Esophagus muscularis mucosa (tissue), 4 donors: ENCODE measurements at regions not wholly inside any gene's neighbourhood (a gene's known extent, or its start where the extent isn't known, plus 50 kb on each side); places are given as distances from the start of the nearest gene placed in this dataset.

ENCODE experiments used
- DNase-seq: peaks from one replicate; pipeline ENCODE4 v3.0.0-alpha.2; 2017; ENCODE audit errors: extremely low spot score
- H3K27ac ChIP-seq, 4 donors: fragments of 200-600 bp; sonication (generic); replicated peaks in 1 of 4; 1 replicate in 3 of 4; 2 replicates in 1 of 4; pipeline ENCODE4 v1.5.1; 2016 to 2019; ENCODE audit warnings: mild to moderate bottlenecking in 1 of 4
- H3K27me3 ChIP-seq, 4 donors: fragments of 200-600 bp; sonication (generic); one replicate each; pipeline versions ENCODE4 v1.5.1 to v1.6.0; 2016 to 2019
- H3K36me3 ChIP-seq, 4 donors: fragments of 200-600 bp; sonication (generic); one replicate each; pipeline ENCODE4 v1.5.1; 2016 to 2019
- H3K4me1 ChIP-seq, 4 donors: fragments of 200-600 bp; sonication (generic); one replicate each; pipeline ENCODE4 v1.5.1; 2016 to 2019
- H3K4me3 ChIP-seq, 4 donors: fragments of 200-600 bp; sonication (generic); 1 replicate in 2 of 4; 2 replicates in 2 of 4; pipeline ENCODE4 v1.5.1; 2016 to 2019; ENCODE audit warnings: mild to moderate bottlenecking in 4 of 4, moderate library complexity in 1 of 4
- H3K9me3 ChIP-seq, 4 donors: fragments of 200-600 bp; sonication (generic); 1 replicate in 3 of 4; 2 replicates in 1 of 4; pipeline ENCODE4 v1.5.1; 2016 to 2019
- CTCF ChIP-seq, 3 experiments: fragments of 200-600 bp in 2 of 3; fragments of 450-650 bp in 1 of 3; sonication (generic) in 2 of 3; IDR thresholded peaks; one replicate each; pipeline ENCODE4 v1.5.1; 2017 to 2019; ENCODE audit warnings: antibody characterized with exemption in 3 of 3, mild to moderate bottlenecking in 2 of 3, moderate library complexity in 1 of 3
- EP300 ChIP-seq: sonication (generic); formaldehyde crosslinking; IDR thresholded peaks from one replicate; pipeline ENCODE4 v1.6.1; 2017; ENCODE audit warnings: antibody characterized with exemption
- POLR2A ChIP-seq: fragments of 450-650 bp; IDR thresholded peaks from one replicate; pipeline ENCODE4 v1.6.1; 2017; ENCODE audit warnings: antibody characterized with exemption, moderate library complexity, mild to moderate bottlenecking, low read depth
- POLR2AphosphoS5 ChIP-seq, 2 donors: sonication (generic); formaldehyde crosslinking; IDR thresholded peaks; one replicate each; pipeline ENCODE4 v1.6.1; 2017; ENCODE audit warnings: antibody characterized with exemption in 2 of 2
- WGBS: methylation state at CpG from one replicate; pipeline ENCODE4 v1.1.5; 2018; 5-methylcytosine and 5-hydroxymethylcytosine counted together
- intact Hi-C: fragments of 100-400 bp; cut with DNase I; formaldehyde crosslinking; loops from one replicate; pipeline ENCODE4 v1.15.1; 2023

GRCh38 chr2:51108794-51109193 lies 76.9 kb upstream of the NRXN1 start:
- H3K36me3 ChIP-seq = no peaks in the 10 kb centered on the region
- H3K9me3 ChIP-seq = no peaks in the 10 kb centered on the region
- intact Hi-C loops = no loop called here
- no peak for DNase-seq
- no peak overlapping the region for H3K4me3 ChIP-seq
- 93% methylated on average over 1 of the region's 1 CpG for WGBS
- TF ChIP-seq EP300 (no peak), POLR2AphosphoS5 (IDR thresholded peaks at IDR 0.05) (no peak), POLR2A (no peak), CTCF (IDR thresholded peaks at IDR 0.05) (no peak)
- H3K4me1 ChIP-seq = no peaks in the 10 kb centered on the region
- H3K27me3 ChIP-seq = no peaks in the 10 kb centered on the region
- H3K27ac ChIP-seq = no peak overlapping the region

GRCh38 chr2:51107841-51108240 lies 75.9 kb upstream of the NRXN1 start:
- no peak for TF ChIP-seq CTCF (IDR thresholded peaks at IDR 0.05)
- TF ChIP-seq POLR2A = no peak
- no peak for TF ChIP-seq EP300
- no peak for TF ChIP-seq POLR2AphosphoS5 (IDR thresholded peaks at IDR 0.05)
- Histone ChIP-seq H3K27ac (no peak overlapping the region), H3K9me3 (no peaks in the 10 kb centered on the region), H3K4me3 (no peak overlapping the region), H3K36me3 (no peaks in the 10 kb centered on the region), H3K27me3 (no peaks in the 10 kb centered on the region), H3K4me1 (no peaks in the 10 kb centered on the region)
- no peak for DNase-seq
- 66% methylated on average over 2 of the region's 2 CpGs for WGBS
- intact Hi-C loops = no loop called here

- Histone ChIP-seq H3K36me3 (no peaks in the 10 kb centered on the region), H3K27ac (no peak overlapping the region), H3K27me3 (no peaks in the 10 kb centered on the region), H3K4me1 (no peaks in the 10 kb centered on the region), H3K9me3 (no peaks in the 10 kb centered on the region), H3K4me3 (no peak overlapping the region)
- no peak for DNase-seq
- no peak for TF ChIP-seq POLR2A
- no peak for TF ChIP-seq CTCF (IDR thresholded peaks at IDR 0.05)
- no peak for TF ChIP-seq EP300
- no peak for TF ChIP-seq POLR2AphosphoS5 (IDR thresholded peaks at IDR 0.05)
- intact Hi-C loops = no loop called here
- whole genome bisulfite sequencing = 83% methylated on average over 2 of the region's 2 CpGs
These were observed 73.9 kb upstream of the NRXN1 start for GRCh38 chr2:51105811-51106210.

- Histone ChIP-seq H3K36me3 (no peaks in the 10 kb centered on the region), H3K4me3 (no peak overlapping the region), H3K4me1 (no peaks in the 10 kb centered on the region), H3K9me3 (no peaks in the 10 kb centered on the region), H3K27ac (no peak overlapping the region), H3K27me3 (no peaks in the 10 kb centered on the region)
- no peak for DNase-seq
- intact Hi-C loops = no loop called here
- no peak for TF ChIP-seq POLR2AphosphoS5 (IDR thresholded peaks at IDR 0.05)
- 65% methylated on average over 6 of the region's 6 CpGs for WGBS
These were observed 71.3 kb upstream of the NRXN1 start for GRCh38 chr2:51103205-51103604.

- intact Hi-C loops = no loop called here
- H3K4me1 ChIP-seq = no peaks in the 10 kb centered on the region
- DNase-seq = no peak
- TF ChIP-seq EP300 (no peak), CTCF (IDR thresholded peaks at IDR 0.05) (no peak), POLR2A (no peak), POLR2AphosphoS5 (IDR thresholded peaks at IDR 0.05) (no peak)
- no peak overlapping the region for H3K27ac ChIP-seq
- H3K27me3 ChIP-seq = no peaks in the 10 kb centered on the region
- H3K9me3 ChIP-seq = no peaks in the 10 kb centered on the region
- H3K4me3 ChIP-seq = no peak overlapping the region
- H3K36me3 ChIP-seq = no peaks in the 10 kb centered on the region
- 72% methylated on average over 4 of the region's 4 CpGs for WGBS
These were observed 61.1 kb upstream of the NRXN1 start for GRCh38 chr2:51093016-51093415.
